IPS DF 6.9 (cell line): ENCODE measurements at regions not wholly inside any gene's neighbourhood (a gene's known extent, or its start where the extent isn't known, plus 50 kb on each side); places are given as distances from the start of the nearest gene placed in this dataset.

Source experiments
- DNase-seq: peaks from one replicate; pipeline ENCODE4 v3.0.0-alpha.2; 2013; ENCODE audit warnings: low read depth, low spot score
- H3K27ac ChIP-seq: one replicate; pipeline ENCODE4 v1.5.1; 2013; ENCODE audit warnings: low read length, control low read depth
- H3K27me3 ChIP-seq: 2 replicates; pipeline ENCODE4 v1.6.1; 2013; ENCODE audit warnings: mild to moderate bottlenecking, low read length; ENCODE audit not compliant: control insufficient read depth, insufficient read depth
- H3K36me3 ChIP-seq: 2 replicates; pipeline ENCODE4 v1.6.1; 2013; ENCODE audit warnings: low read length; ENCODE audit not compliant: control insufficient read depth, insufficient read depth
- H3K4me1 ChIP-seq: 2 replicates; pipeline ENCODE4 v1.6.1; 2013; ENCODE audit warnings: low read length; ENCODE audit not compliant: control insufficient read depth, insufficient read depth
- H3K4me3 ChIP-seq: 2 replicates; pipeline ENCODE4 v1.5.1; 2013; ENCODE audit warnings: mild to moderate bottlenecking, low read length
- H3K9me3 ChIP-seq: 2 replicates; pipeline ENCODE4 v1.6.1; 2013; ENCODE audit warnings: low read length, inconsistent platforms; ENCODE audit not compliant: control insufficient read depth, insufficient read depth
- WGBS: extraction: QIAGEN DNeasy Blood & Tissue Kit; methylation state at CpG from one replicate; pipeline ENCODE4 v1.1.7; 2013; ENCODE audit warnings: mixed read lengths, missing lambda C conversion rate; ENCODE audit not compliant: insufficient read length, insufficient coverage; 5-methylcytosine and 5-hydroxymethylcytosine counted together

GRCh38 chrX:138008281-138008680, 442.4 kb downstream of the ZIC3 start:
- Histone ChIP-seq H3K4me1 (no peaks in the 10 kb centered on the region), H3K27me3 (no peaks in the 10 kb centered on the region), H3K36me3 (no peaks in the 10 kb centered on the region), H3K9me3 (no peaks in the 10 kb centered on the region), H3K27ac (no peak overlapping the region), H3K4me3 (no peak overlapping the region)
- no CpG with 5 or more reads among the region's 5 CpGs for WGBS
- DNase-seq, result no peak

- no CpG with 5 or more reads among the region's 2 CpGs for WGBS
- Histone ChIP-seq H3K4me1 (no peaks in the 10 kb centered on the region), H3K9me3 (no peaks in the 10 kb centered on the region), H3K27ac (no peak overlapping the region), H3K4me3 (no peak overlapping the region), H3K36me3 (no peaks in the 10 kb centered on the region), H3K27me3 (no peaks in the 10 kb centered on the region)
- DNase-seq, result no peak
Measured at GRCh38 chrX:138011468-138011867, 445.5 kb downstream of the ZIC3 start.

GRCh38 chrX:138014577-138014976, 448.6 kb downstream of the ZIC3 start:
- Histone ChIP-seq H3K27me3 (no peaks in the 10 kb centered on the region), H3K36me3 (no peaks in the 10 kb centered on the region), H3K27ac (no peak overlapping the region), H3K9me3 (no peaks in the 10 kb centered on the region), H3K4me1 (no peaks in the 10 kb centered on the region), H3K4me3 (no peak overlapping the region)
- DNase-seq, result no peak
- WGBS, result no CpG with 5 or more reads among the region's 3 CpGs

- no peak for DNase-seq
- H3K36me3 ChIP-seq, result no peaks in the 10 kb centered on the region
- H3K27me3 ChIP-seq, result no peaks in the 10 kb centered on the region
- no peak overlapping the region for H3K4me3 ChIP-seq
- WGBS, result no CpG with 5 or more reads among the region's 1 CpG
- H3K9me3 ChIP-seq, result no peaks in the 10 kb centered on the region
- H3K4me1 ChIP-seq, result no peaks in the 10 kb centered on the region
- no peak overlapping the region for H3K27ac ChIP-seq
Measured at GRCh38 chrX:138018145-138018799, 452.3 kb downstream of the ZIC3 start.

GRCh38 chrX:138020941-138021340, 455.0 kb downstream of the ZIC3 start:
- H3K36me3 ChIP-seq, result no peaks in the 10 kb centered on the region
- no CpG with 5 or more reads among the region's 1 CpG for WGBS
- no peak for DNase-seq
- no peaks in the 10 kb centered on the region; the same call in 1 of the 2 replicates for H3K4me1 ChIP-seq
- no peak overlapping the region for H3K27ac ChIP-seq
- H3K9me3 ChIP-seq, result no peaks in the 10 kb centered on the region
- no peaks in the 10 kb centered on the region for H3K27me3 ChIP-seq
- no peak overlapping the region for H3K4me3 ChIP-seq

GRCh38 chrX:138026211-138026610, 460.3 kb downstream of the ZIC3 start:
- DNase-seq, result no peak
- Histone ChIP-seq H3K36me3 (no peaks in the 10 kb centered on the region), H3K4me3 (no peak overlapping the region), H3K9me3 (no peaks in the 10 kb centered on the region), H3K27ac (no peak overlapping the region), H3K4me1 (no peaks in the 10 kb centered on the region; the same call in 1 of the 2 replicates), H3K27me3 (no peaks in the 10 kb centered on the region)
- no CpG with 5 or more reads among the region's 1 CpG for WGBS

- Histone ChIP-seq H3K4me3 (no peak overlapping the region), H3K36me3 (no peaks in the 10 kb centered on the region), H3K27me3 (no peaks in the 10 kb centered on the region), H3K4me1 (no peaks in the 10 kb centered on the region; the same call in 1 of the 2 replicates), H3K27ac (no peak overlapping the region), H3K9me3 (no peaks in the 10 kb centered on the region)
- no peak for DNase-seq
Measured at GRCh38 chrX:138031715-138032114, 465.8 kb downstream of the ZIC3 start.

GRCh38 chrX:138034136-138034535, 468.2 kb downstream of the ZIC3 start:
- no CpG with 5 or more reads among the region's 1 CpG for WGBS
- Histone ChIP-seq H3K9me3 (no peaks in the 10 kb centered on the region), H3K27ac (no peak overlapping the region), H3K36me3 (no peaks in the 10 kb centered on the region), H3K4me1 (no peaks in the 10 kb centered on the region; the same call in 1 of the 2 replicates), H3K4me3 (no peak overlapping the region), H3K27me3 (no peaks in the 10 kb centered on the region)
- no peak for DNase-seq

- no CpG with 5 or more reads among the region's 1 CpG for WGBS
Measured at GRCh38 chrX:138037548-138037947, 471.6 kb downstream of the ZIC3 start.

GRCh38 chrX:138057883-138058282, 492.0 kb downstream of the ZIC3 start:
- Histone ChIP-seq H3K27me3 (no peaks in the 10 kb centered on the region), H3K4me1 (no peaks in the 10 kb centered on the region), H3K9me3 (no peaks in the 10 kb centered on the region), H3K36me3 (no peaks in the 10 kb centered on the region), H3K4me3 (no peak overlapping the region), H3K27ac (no peak overlapping the region)
- no CpG with 5 or more reads among the region's 3 CpGs for WGBS
- DNase-seq, result no peak

More at GRCh38 chrX:138037548-138037947, 471.6 kb downstream of the ZIC3 start:
- no peak overlapping the region for H3K27ac ChIP-seq
- no peaks in the 10 kb centered on the region for H3K9me3 ChIP-seq
- no peak overlapping the region for H3K4me3 ChIP-seq
- DNase-seq, result no peak
- no peaks in the 10 kb centered on the region; the same call in 1 of the 2 replicates for H3K4me1 ChIP-seq
- no peaks in the 10 kb centered on the region for H3K27me3 ChIP-seq
- no peaks in the 10 kb centered on the region for H3K36me3 ChIP-seq

GRCh38 chrX:138058931-138059330, 493.0 kb downstream of the ZIC3 start:
- no peak for DNase-seq
- Histone ChIP-seq H3K27ac (no peak overlapping the region), H3K4me3 (no peak overlapping the region), H3K9me3 (no peaks in the 10 kb centered on the region), H3K36me3 (no peaks in the 10 kb centered on the region), H3K27me3 (no peaks in the 10 kb centered on the region), H3K4me1 (no peaks in the 10 kb centered on the region)
- no CpG with 5 or more reads among the region's 5 CpGs for WGBS
